ENCODE measurements at regions not wholly inside any gene's neighbourhood (a gene's known extent, or its start where the extent isn't known, plus 50 kb on each side); places are given as distances from the start of the nearest gene placed in this dataset.

- Mint-ChIP-seq H3K4me1 (ENCODE audit: unreplicated experiment) (peaks cover 30% of the 10 kb centered on the region), H3K4me3 (no peak overlapping the region), H3K9me3 (no peaks in the 10 kb centered on the region), H3K36me3 (no peaks in the 10 kb centered on the region), H3K27me3 (no peaks in the 10 kb centered on the region), H3K27ac (no peak overlapping the region)
- TF ChIP-seq CTCF (conservative IDR thresholded peaks at IDR 0.05), result no peak
- no peak for DNase-seq (ENCODE audit: extremely low spot score, unreplicated experiment)
Measured at GRCh38 chr1:56202796-56203492, 376.4 kb downstream of the PLPP3 start.

GRCh38 chr1:56202186-56202585, 377.2 kb downstream of the PLPP3 start:
- peaks cover 30% of the 10 kb centered on the region for H3K4me1 Mint-ChIP-seq (ENCODE audit: unreplicated experiment)
- no peak overlapping the region for H3K27ac Mint-ChIP-seq
- no peak for TF ChIP-seq CTCF (conservative IDR thresholded peaks at IDR 0.05)

GRCh38 chr1:56200896-56201295, 378.5 kb downstream of the PLPP3 start:
- Mint-ChIP-seq H3K36me3 (no peaks in the 10 kb centered on the region), H3K4me1 (ENCODE audit: unreplicated experiment) (peaks cover 30% of the 10 kb centered on the region), H3K27ac (no peak overlapping the region), H3K4me3 (no peak overlapping the region), H3K27me3 (no peaks in the 10 kb centered on the region), H3K9me3 (no peaks in the 10 kb centered on the region)
- no peak for TF ChIP-seq CTCF (conservative IDR thresholded peaks at IDR 0.05)
- DNase-seq (ENCODE audit: extremely low spot score, unreplicated experiment), result no peak

More at GRCh38 chr1:56202186-56202585, 377.2 kb downstream of the PLPP3 start:
- no peak for DNase-seq (ENCODE audit: extremely low spot score, unreplicated experiment)
- H3K27me3 Mint-ChIP-seq, result no peaks in the 10 kb centered on the region
- H3K4me3 Mint-ChIP-seq, result no peak overlapping the region
- no peaks in the 10 kb centered on the region for H3K9me3 Mint-ChIP-seq
- H3K36me3 Mint-ChIP-seq, result no peaks in the 10 kb centered on the region

DNA sequence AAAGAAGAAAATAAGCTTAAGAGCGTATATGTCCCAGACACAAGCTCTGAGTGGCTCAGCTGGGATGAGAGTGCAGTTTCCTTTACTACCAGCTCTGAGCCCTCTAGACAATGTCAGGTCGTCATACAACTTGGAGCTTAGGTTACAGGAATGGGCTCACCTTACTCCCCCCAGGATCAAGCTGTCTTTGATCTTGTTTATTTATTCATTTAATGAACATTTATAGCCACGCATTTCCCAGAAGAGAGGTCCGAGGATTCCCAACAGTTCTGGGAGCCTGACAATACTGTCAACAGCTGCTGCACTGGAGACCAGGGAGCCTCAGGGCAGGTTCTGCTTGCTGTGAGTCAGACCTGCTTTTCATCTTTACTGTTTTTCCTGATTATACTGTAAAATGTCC, 378.9 kb downstream of the PLPP3 start:
- no peak for TF ChIP-seq CTCF (conservative IDR thresholded peaks at IDR 0.05)
- H3K9me3 Mint-ChIP-seq, result no peaks in the 10 kb centered on the region
- H3K27ac Mint-ChIP-seq, result no peak overlapping the region
- peak overlapping the region; percentile 22 for H3K4me3 Mint-ChIP-seq
- H3K27me3 Mint-ChIP-seq, result no peaks in the 10 kb centered on the region
- no peaks in the 10 kb centered on the region for H3K36me3 Mint-ChIP-seq
- DNase-seq (ENCODE audit: extremely low spot score, unreplicated experiment), result no peak
- peaks cover 30% of the 10 kb centered on the region for H3K4me1 Mint-ChIP-seq (ENCODE audit: unreplicated experiment)

- Mint-ChIP-seq H3K4me3 (no peak overlapping the region), H3K9me3 (no peaks in the 10 kb centered on the region), H3K4me1 (ENCODE audit: unreplicated experiment) (peaks cover 32% of the 10 kb centered on the region), H3K36me3 (no peaks in the 10 kb centered on the region), H3K27me3 (no peaks in the 10 kb centered on the region), H3K27ac (no peak overlapping the region)
- no peak for TF ChIP-seq CTCF (conservative IDR thresholded peaks at IDR 0.05)
- DNase-seq (ENCODE audit: extremely low spot score, unreplicated experiment), result no peak
Measured at GRCh38 chr1:56199956-56200355, 379.4 kb downstream of the PLPP3 start.
